ENCODE measurements at regions not wholly inside any gene's neighbourhood (a gene's known extent, or its start where the extent isn't known, plus 50 kb on each side); places are given as distances from the start of the nearest gene placed in this dataset.

- TF ChIP-seq NANOG (IDR thresholded peaks at IDR 0.05; ENCODE audit: borderline replicate concordance), result no peak
- TF ChIP-seq, protein P1, sequence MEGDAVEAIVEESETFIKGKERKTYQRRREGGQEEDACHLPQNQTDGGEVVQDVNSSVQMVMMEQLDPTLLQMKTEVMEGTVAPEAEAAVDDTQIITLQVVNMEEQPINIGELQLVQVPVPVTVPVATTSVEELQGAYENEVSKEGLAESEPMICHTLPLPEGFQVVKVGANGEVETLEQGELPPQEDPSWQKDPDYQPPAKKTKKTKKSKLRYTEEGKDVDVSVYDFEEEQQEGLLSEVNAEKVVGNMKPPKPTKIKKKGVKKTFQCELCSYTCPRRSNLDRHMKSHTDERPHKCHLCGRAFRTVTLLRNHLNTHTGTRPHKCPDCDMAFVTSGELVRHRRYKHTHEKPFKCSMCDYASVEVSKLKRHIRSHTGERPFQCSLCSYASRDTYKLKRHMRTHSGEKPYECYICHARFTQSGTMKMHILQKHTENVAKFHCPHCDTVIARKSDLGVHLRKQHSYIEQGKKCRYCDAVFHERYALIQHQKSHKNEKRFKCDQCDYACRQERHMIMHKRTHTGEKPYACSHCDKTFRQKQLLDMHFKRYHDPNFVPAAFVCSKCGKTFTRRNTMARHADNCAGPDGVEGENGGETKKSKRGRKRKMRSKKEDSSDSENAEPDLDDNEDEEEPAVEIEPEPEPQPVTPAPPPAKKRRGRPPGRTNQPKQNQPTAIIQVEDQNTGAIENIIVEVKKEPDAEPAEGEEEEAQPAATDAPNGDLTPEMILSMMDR (conservative IDR thresholded peaks at IDR 0.05; ENCODE audit: low read depth in 2 of 2), result no peak
- no peak for TF ChIP-seq JUNB (IDR thresholded peaks at IDR 0.05; ENCODE audit: unreplicated experiment)
- TF ChIP-seq ETS1 (IDR thresholded peaks at IDR 0.05), result no peak
- TF ChIP-seq EZH2 (IDR thresholded peaks at IDR 0.05; ENCODE audit: low read depth, unreplicated experiment), result no peak
- no peak for TF ChIP-seq EZH2phosphoT487 (IDR thresholded peaks at IDR 0.05; ENCODE audit: unreplicated experiment)
Observed at GRCh38 chr13:80100636-80101035, 240.3 kb downstream of the SPRY2 start (continued).

- H3K27me3 Mint-ChIP-seq (ENCODE audit: insufficient read depth, low read depth, poor library complexity), result no peaks in the 10 kb centered on the region
- Histone ChIP-seq H3K4me2 (no peak overlapping the region), H2AFZ (no peak overlapping the region), H3K4me3 (no peak overlapping the region), H3K4me1 (ENCODE audit: insufficient read depth) (0 out of 2 replicates have a peak, but pooled peaks cover 4% of the 10 kb centered on the region), H3K9me2 (ENCODE audit: insufficient read depth) (no peaks in the 10 kb centered on the region; the same call in 1 of the 2 replicates), H3K27me3 (ENCODE audit: insufficient read depth) (no peaks in the 10 kb centered on the region), H3F3A (replicated peaks; ENCODE audit: low read depth) (no peaks in the 10 kb centered on the region), H3K36me3 (ENCODE audit: insufficient read depth) (no peaks in the 10 kb centered on the region), H4K20me1 (replicated peaks; ENCODE audit: insufficient read depth) (no peaks in the 10 kb centered on the region), H3K79me2 (replicated peaks; ENCODE audit: insufficient read depth) (no peaks in the 10 kb centered on the region), H3K27ac (ENCODE audit: low read depth) (no peak overlapping the region)
- ATAC-seq, result no peak
- H3K4me1 Mint-ChIP-seq, result peaks cover 12% of the 10 kb centered on the region; the same call in 2 of the 3 replicates
- no peak overlapping the region for H3K27ac Mint-ChIP-seq
- no peak overlapping the region for H3K4me3 Mint-ChIP-seq
- DNase-seq (ENCODE audit: low spot score), result no peak
- H3K36me3 Mint-ChIP-seq (ENCODE audit: low read depth), result no peaks in the 10 kb centered on the region
- H3K9me3 Mint-ChIP-seq, result no peaks in the 10 kb centered on the region
- TF ChIP-seq EZH2phosphoT487 (IDR thresholded peaks at IDR 0.05; ENCODE audit: unreplicated experiment) (no peak), ZNF331 (CRISPR knock-in tag; IDR thresholded peaks at IDR 0.05; ENCODE audit: low read depth) (no peak), ZNF114 (CRISPR knock-in tag; IDR thresholded peaks at IDR 0.05) (no peak), JUNB (IDR thresholded peaks at IDR 0.05; ENCODE audit: unreplicated experiment) (no peak), NANOG (IDR thresholded peaks at IDR 0.05; ENCODE audit: borderline replicate concordance) (no peak), STAT1 (IDR thresholded peaks at IDR 0.05; ENCODE audit: unreplicated experiment) (no peak), REST (IDR thresholded peaks at IDR 0.05; ENCODE audit: unreplicated experiment) (no peak), EZH2 (IDR thresholded peaks at IDR 0.05; ENCODE audit: low read depth, unreplicated experiment) (no peak), ETS1 (IDR thresholded peaks at IDR 0.05) (no peak)
- TF ChIP-seq, protein P1 (conservative IDR thresholded peaks at IDR 0.05; ENCODE audit: low read depth in 2 of 2), result no peak
Observed at GRCh38 chr13:80097561-80097960, 243.4 kb downstream of the SPRY2 start.

Data from GM23338 (cell line).